ENCODE measurements at regions not wholly inside any gene's neighbourhood (a gene's known extent, or its start where the extent isn't known, plus 50 kb on each side); places are given as distances from the start of the nearest gene placed in this dataset.

DNA sequence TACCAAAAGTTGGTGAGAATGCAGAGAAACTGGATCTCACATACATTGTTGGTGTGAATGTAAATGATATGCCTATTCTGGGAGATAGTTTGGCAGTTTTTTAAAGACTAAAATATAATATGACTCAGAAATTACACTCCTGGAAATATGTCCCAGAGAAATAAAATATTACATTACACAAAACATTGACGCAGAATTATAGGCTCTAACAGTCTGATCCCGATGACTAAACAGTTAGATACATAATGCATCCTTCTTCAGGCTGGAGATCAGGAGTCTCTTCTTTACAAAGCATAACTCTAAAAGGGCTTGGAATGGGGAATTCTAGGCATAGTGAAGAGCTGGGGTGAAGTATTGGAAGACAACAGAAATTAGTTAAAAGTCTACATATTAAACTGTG lies 586.2 kb upstream of the NECTIN3 start:
- peaks cover 11% of the 10 kb centered on the region for H3K36me3 Mint-ChIP-seq (ENCODE audit: unreplicated experiment)
- no peak overlapping the region for H3K4me3 Mint-ChIP-seq (ENCODE audit: unreplicated experiment)
- TF ChIP-seq, protein P1, sequence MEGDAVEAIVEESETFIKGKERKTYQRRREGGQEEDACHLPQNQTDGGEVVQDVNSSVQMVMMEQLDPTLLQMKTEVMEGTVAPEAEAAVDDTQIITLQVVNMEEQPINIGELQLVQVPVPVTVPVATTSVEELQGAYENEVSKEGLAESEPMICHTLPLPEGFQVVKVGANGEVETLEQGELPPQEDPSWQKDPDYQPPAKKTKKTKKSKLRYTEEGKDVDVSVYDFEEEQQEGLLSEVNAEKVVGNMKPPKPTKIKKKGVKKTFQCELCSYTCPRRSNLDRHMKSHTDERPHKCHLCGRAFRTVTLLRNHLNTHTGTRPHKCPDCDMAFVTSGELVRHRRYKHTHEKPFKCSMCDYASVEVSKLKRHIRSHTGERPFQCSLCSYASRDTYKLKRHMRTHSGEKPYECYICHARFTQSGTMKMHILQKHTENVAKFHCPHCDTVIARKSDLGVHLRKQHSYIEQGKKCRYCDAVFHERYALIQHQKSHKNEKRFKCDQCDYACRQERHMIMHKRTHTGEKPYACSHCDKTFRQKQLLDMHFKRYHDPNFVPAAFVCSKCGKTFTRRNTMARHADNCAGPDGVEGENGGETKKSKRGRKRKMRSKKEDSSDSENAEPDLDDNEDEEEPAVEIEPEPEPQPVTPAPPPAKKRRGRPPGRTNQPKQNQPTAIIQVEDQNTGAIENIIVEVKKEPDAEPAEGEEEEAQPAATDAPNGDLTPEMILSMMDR (IDR thresholded peaks at IDR 0.05; ENCODE audit: partially characterized antibody, unreplicated experiment), result no peak
- peaks cover 7% of the 10 kb centered on the region for H3K9me3 Mint-ChIP-seq (ENCODE audit: unreplicated experiment)
- no peak overlapping the region for H3K27ac Mint-ChIP-seq (ENCODE audit: unreplicated experiment)
- H3K4me1 Mint-ChIP-seq (ENCODE audit: low read depth, unreplicated experiment), result no peaks in the 10 kb centered on the region
- peaks cover 2% of the 10 kb centered on the region for H3K27me3 Mint-ChIP-seq (ENCODE audit: unreplicated experiment)
- no peak for DNase-seq

- TF ChIP-seq, protein P1 (IDR thresholded peaks at IDR 0.05; ENCODE audit: partially characterized antibody, unreplicated experiment), result no peak
- peaks cover 11% of the 10 kb centered on the region for H3K36me3 Mint-ChIP-seq (ENCODE audit: unreplicated experiment)
- no peak overlapping the region for H3K27ac Mint-ChIP-seq (ENCODE audit: unreplicated experiment)
- no peak overlapping the region for H3K4me3 Mint-ChIP-seq (ENCODE audit: unreplicated experiment)
- no peaks in the 10 kb centered on the region for H3K4me1 Mint-ChIP-seq (ENCODE audit: low read depth, unreplicated experiment)
- no peak for DNase-seq
- no peaks in the 10 kb centered on the region for H3K27me3 Mint-ChIP-seq (ENCODE audit: unreplicated experiment)
- H3K9me3 Mint-ChIP-seq (ENCODE audit: unreplicated experiment), result peaks cover 6% of the 10 kb centered on the region
These were observed 583.8 kb upstream of the NECTIN3 start for GRCh38 chr3:110487840-110488239.

GRCh38 chr3:110491413-110491812 lies 580.2 kb upstream of the NECTIN3 start:
- Mint-ChIP-seq H3K27ac (ENCODE audit: unreplicated experiment) (no peak overlapping the region), H3K4me3 (ENCODE audit: unreplicated experiment) (no peak overlapping the region)
- TF ChIP-seq, protein P1 (IDR thresholded peaks at IDR 0.05; ENCODE audit: partially characterized antibody, unreplicated experiment), result no peak

DNA sequence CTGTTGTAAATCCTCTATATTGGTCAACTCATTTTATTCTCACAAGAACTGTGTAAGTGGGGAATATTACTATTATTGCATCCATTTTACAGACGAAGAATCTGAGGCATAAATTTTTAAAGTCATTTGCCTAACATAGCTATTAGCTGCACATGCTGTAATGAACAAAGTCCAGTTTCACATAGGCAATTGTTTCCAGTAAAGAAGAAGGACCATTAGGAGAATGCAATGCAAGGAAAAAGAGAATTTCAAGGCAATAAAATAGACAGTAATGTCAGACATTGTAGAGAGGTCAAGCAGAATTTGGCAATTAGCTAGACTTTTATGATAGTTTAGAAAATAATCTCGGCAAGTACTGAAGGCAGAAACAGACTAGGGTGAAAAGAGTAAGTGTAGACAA lies 578.7 kb upstream of the NECTIN3 start:
- Mint-ChIP-seq H3K4me1 (ENCODE audit: low read depth, unreplicated experiment) (no peaks in the 10 kb centered on the region), H3K27ac (ENCODE audit: unreplicated experiment) (no peak overlapping the region), H3K27me3 (ENCODE audit: unreplicated experiment) (peaks cover 3% of the 10 kb centered on the region), H3K4me3 (ENCODE audit: unreplicated experiment) (no peak overlapping the region), H3K9me3 (ENCODE audit: unreplicated experiment) (peaks cover 2% of the 10 kb centered on the region), H3K36me3 (ENCODE audit: unreplicated experiment) (peaks cover 5% of the 10 kb centered on the region)
- no peak for DNase-seq
- TF ChIP-seq, protein P1 (IDR thresholded peaks at IDR 0.05; ENCODE audit: partially characterized antibody, unreplicated experiment), result no peak

More at GRCh38 chr3:110491413-110491812, 580.2 kb upstream of the NECTIN3 start:
- H3K36me3 Mint-ChIP-seq (ENCODE audit: unreplicated experiment), result peaks cover 11% of the 10 kb centered on the region
- no peak for DNase-seq
- H3K9me3 Mint-ChIP-seq (ENCODE audit: unreplicated experiment), result peaks cover 6% of the 10 kb centered on the region
- H3K4me1 Mint-ChIP-seq (ENCODE audit: low read depth, unreplicated experiment), result no peaks in the 10 kb centered on the region
- H3K27me3 Mint-ChIP-seq (ENCODE audit: unreplicated experiment), result no peaks in the 10 kb centered on the region

DNA sequence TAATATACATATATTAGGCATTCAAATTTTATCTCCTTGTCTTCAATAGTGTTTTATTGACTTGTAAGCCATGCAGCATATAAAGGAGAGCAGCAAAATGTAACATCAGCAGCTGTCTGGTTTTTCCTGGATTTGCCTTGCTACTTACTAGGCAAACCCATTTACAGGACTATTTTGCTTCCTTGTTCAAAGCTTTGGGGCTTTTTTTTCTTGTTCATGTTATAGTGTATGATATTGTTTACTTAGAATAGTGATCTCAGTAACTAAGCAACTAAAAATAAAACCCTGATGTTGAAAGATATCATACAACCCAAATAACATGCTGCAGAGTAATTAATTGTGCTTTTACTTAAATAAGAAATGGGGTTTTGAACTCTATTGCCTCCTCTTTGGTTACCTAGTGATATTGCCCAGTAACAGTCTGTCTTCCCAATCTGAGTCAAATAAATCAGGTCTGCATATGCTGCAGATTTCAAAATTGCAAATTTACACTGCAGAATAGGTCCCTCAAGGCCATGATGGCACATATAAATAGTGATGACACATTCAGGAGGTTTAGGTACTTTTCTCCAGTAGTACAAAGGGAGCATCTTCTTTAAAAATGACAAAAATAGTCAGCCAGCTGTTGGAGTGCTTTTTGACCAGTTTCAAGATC lies 578.1 kb upstream of the NECTIN3 start:
- no peak overlapping the region for H3K27ac Mint-ChIP-seq (ENCODE audit: unreplicated experiment)
- no peaks in the 10 kb centered on the region for H3K9me3 Mint-ChIP-seq (ENCODE audit: unreplicated experiment)
- TF ChIP-seq, protein P1 (IDR thresholded peaks at IDR 0.05; ENCODE audit: partially characterized antibody, unreplicated experiment), result no peak
- peaks cover 3% of the 10 kb centered on the region for H3K27me3 Mint-ChIP-seq (ENCODE audit: unreplicated experiment)
- no peak overlapping the region for H3K4me3 Mint-ChIP-seq (ENCODE audit: unreplicated experiment)
- H3K36me3 Mint-ChIP-seq (ENCODE audit: unreplicated experiment), result no peaks in the 10 kb centered on the region
- H3K4me1 Mint-ChIP-seq (ENCODE audit: low read depth, unreplicated experiment), result no peaks in the 10 kb centered on the region
- no peak for DNase-seq
